GM04504 (cell line): ENCODE measurements at regions not wholly inside any gene's neighbourhood (a gene's known extent, or its start where the extent isn't known, plus 50 kb on each side); places are given as distances from the start of the nearest gene placed in this dataset.

Experiments used
- DNase-seq: peaks from one replicate; pipeline ENCODE4 v3.0.0-alpha.2; 2012; ENCODE audit warnings: low read depth

DNA sequence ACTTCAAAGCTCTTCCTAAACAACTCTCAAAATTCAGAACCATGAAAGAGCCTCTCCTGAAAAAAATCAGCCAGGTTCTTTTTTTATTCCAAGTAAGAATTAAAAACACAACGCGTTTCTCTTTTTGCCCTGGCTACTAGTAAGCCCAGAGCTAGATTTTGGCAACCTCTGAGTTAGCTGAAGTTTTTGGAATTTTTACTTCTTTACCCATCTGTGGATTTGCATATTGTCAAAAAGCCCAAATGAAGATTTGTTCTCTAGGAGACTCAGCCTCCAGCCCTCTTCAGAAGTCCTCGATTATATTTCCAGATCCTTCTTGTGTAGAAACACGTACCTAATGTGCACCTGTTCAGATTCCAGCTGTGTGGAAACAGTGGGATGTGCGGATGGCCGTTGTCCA is 517.9 kb downstream of the TBC1D22A start:
- DNase-seq: no peak

DNA sequence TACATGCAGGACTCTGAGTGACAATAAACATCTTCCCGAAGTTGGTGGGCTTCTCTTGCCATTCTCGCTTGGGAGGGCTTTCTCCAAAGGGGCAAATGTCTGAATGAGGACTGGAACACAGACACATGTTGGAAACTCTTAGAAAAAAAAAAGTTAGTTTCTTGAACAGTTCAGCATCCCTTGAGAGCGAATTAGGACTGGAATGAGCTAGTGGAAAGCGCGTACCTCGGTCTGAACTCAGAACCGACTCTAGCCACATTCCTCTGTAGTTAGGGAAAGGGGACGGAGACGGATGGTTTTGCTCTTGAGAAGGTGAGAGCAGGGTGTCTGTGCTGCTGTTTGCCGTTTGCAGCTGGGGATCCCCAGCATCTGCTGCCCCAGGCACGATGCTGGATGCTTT is 517.3 kb downstream of the TBC1D22A start:
- no peak for DNase-seq

DNA sequence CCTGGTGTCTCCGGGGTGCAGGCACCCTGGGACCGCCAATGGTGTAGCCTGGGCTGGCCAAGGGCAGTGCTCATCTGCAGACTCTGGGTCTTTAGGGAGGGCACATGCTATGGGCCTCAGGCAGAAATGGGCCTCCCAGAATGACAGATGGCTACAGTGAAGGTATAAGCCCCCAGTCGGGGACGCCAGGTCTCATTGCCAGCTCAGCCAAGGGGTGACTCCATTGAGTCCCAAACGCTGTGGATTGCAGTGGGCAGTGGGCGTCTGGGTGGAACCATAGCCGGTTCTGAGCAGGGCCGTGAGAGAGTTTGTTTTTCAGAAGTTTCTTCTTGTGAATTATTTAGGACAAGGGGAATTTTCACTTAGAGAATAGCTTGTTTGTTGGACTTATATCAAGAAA is 516.9 kb downstream of the TBC1D22A start:
- DNase-seq: no peak

DNA sequence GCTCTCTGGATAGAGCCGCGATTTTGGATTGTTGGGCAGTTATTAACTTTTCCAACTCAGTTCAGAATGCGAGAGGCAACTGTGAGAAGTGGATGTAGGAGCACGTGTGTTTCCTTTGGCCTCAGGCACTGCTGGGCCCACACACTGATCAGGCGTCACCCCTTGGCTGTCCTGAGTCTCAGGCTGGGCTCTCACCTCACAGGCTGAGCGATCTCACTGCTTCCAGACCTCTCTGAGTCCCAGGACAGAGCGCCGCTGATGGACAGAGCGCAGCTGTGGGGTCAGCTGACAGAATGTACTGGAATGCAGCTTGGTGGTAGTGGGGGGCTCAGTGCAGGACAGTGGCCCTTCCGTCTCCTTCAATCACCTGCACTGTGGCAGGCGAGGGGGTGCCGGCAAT is 516.2 kb downstream of the TBC1D22A start:
- no peak for DNase-seq

DNA sequence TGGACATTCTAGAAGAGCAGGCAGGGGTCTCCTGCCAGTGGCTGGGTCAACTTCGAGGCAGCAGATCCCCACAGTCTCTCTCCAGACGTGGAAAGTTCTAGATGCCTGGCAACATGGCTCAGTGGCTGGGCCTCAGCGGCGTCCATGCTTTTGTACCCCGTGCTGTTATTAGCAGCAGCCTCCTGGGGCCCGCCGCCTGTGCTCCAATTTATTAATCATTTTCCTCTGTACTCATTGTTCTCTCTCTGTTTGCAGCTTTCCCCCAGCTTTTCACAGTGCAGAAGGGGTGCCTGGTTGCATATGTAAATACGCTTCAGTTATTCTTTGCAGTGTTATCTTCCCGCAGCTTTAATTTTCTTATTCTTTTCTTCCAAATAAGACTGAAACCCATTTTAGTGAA is 515.1 kb downstream of the TBC1D22A start:
- no peak for DNase-seq

DNA sequence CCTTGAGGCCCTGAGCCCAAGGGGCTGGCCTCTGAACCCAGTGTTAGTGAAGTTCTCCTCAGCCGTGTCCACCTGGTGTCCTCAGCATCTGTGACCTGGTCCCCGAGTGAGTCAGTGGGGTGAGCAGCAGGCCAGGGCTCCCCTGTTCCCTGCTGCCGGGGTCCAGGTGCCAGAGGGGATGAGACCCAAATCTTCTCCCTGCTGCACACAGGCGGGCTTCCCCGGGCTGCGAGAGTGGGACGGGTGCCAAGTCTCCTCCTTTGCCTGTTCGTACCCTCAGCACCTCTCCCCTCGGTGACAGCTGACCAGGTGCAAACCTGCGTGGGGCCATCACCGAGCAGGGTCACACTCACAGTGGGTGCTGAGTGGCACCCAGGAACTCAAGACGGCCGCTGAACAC is 514.5 kb downstream of the TBC1D22A start:
- no peak for DNase-seq

DNA sequence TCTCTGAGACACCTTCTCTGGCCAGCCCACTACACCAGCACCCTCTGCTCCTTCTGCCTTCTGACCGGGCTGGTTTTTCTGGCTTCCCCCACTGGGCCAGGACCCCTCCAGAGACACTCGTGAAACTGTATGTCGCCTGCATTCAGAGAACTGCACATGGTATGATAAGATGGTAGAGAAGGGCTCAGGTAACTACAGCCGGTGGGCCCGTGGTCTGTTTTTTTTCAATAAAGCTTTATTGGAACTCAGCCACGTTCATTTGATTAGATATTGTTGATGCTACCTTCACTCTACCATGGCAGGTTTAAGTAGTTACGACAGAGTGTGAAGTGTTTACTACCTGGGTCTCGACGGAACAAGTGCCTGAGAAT is 514.0 kb downstream of the TBC1D22A start:
- no peak for DNase-seq

DNA sequence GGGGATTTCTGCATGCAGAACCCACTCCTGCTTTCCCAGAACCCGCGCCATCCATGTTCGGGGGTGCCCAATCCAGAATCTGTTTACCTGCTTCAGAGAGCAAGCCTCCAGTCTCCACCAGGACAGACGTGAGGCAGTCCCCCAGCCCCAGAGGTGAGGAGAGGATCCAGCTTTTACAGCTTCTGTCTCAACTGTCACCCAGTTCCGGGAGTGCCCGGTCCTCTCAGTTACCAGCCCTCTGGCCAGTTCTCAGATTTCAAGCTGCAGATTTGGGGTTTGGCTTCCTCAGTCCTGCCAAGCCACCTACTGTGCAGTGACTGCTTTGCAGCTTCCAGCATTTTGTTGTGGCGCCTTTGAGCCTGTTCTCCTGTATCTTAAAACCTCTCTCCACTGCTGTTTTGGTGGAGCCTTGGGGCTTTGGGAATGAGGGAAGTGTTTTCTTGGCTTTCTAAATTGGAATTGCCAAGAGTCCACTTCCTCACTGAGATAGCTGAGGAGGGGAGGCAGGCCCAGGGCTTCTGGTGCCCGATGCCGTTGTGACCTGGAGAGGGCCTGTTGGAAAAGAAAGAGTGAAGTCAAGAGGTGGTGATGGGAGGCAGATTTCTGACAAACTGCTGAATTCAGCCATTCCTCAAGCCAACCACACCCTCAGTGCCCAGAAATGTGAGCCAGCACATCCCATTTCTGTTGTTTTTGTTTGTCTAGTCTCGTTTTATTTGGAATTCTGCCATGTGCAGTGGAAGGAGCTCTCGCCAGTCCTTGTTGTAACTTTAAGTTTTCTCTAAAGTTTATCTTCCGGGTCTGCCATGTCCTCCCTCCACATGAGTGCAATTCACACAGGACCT is 513.4 kb downstream of the TBC1D22A start:
- no peak for DNase-seq

DNA sequence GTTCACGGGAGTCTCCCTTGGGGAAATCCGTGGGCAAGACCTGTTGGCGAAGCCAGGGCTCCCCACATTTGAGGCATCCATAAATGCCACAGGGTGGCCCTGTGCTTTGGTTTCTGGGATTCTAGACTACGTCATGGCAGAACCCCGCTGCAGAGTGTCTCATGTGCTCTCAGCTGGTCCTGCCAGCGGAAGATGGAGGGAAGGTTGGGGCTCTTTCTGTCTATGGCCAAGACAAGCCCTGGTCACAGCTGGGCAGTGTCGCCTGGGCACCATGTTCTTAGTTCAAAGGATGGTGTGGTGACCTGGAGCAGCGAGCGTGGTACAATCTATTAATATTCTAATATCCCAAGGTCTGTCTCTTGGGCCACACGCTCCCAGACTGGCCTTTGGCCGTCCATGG is 511.7 kb downstream of the TBC1D22A start:
- DNase-seq: no peak

DNA sequence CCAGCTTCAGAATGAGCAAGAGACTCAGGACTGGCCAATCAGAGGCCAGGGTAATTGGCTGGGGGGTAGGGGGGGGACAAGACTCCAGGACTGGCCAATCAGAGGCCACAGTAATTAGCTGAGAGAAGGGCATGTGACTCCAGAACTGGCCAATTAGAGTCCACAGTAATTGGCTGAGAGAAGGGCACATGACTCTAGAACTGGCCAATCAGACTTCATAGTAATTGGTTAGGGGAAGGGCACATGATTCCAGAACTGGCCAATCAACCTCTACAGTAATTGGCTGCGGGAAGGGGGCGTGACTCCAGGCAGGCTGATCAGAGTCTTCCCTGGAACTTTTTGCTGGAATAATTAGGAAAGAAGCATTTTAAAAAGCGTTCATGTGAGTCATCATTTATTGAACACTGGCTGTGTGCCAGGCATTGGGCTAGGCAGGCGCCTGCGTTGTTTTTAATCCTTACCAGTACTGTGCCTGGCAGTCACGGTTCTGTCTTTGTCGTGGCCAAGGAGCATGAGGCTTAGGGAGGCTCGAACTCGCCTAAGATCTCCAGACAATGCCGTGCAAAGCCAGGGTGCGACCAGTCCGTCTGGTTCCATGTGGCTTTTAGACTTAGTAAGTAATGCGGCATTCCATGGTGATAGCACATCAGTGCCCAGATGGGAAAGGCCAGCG is 508.1 kb downstream of the TBC1D22A start:
- no peak for DNase-seq

DNA sequence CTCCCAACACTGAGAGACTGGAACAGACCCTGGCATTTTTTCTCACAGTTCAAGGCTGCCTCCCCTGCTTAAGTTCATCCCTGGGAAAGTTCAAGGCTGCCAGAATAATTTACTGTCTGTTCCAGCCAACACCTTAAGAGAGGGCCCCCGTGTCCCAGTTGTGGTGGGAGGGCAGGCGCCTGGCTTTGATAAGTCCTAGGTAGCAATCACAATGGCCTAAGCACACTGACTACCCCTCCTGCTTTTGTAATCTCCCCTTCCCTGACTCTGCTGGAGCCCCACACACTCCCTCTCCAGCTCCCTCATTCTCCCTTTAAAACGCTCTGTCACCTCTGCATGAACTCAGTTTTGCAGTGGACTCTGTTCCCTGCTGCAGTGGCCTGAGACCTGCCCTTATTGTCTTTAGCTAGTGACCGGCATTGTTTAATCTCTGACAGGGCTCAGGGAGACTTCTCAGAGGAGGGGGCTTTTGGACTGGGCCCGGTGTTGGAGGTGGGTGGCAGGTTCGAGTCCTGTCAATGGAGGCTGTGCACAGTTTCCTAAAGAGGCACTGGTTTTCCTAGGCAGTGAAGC is 507.2 kb downstream of the TBC1D22A start:
- DNase-seq: no peak

DNA sequence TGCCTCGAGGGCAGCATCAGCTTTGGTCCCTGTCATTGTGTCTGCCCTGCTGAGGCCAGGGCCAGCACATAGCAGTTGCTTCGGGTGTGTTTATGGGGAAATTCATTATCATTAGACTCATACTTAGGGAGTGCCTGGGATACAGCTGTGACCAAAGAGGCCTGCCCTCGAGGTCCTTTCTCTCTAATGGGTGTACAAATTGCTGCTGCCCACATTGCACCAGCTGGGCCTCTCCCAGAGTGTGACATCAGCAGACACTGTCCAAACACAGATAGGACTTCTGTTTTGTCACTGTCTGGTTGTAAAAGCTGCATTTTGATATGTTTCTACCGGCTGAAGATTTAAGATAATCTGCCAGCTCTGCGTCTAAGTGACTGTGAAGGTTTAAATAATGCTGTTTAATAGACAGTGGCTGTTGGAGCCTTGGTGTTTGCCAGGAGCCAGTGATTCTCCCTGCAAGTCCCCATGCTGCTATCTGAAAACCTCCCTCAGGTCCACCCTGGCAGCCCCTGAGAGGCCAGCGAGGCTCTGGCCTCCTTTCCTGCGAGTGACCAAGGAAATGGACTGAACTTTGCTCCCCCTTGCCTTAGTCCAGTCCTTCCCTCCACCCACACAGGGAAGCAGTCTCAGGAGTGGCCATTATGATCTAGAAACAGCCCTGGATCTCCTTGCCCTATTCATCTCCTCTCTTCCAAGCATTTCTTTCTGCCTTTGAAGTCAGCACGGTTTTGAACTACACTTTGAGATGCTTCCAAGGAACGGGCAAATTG is 505.2 kb downstream of the TBC1D22A start:
- DNase-seq: no peak

DNA sequence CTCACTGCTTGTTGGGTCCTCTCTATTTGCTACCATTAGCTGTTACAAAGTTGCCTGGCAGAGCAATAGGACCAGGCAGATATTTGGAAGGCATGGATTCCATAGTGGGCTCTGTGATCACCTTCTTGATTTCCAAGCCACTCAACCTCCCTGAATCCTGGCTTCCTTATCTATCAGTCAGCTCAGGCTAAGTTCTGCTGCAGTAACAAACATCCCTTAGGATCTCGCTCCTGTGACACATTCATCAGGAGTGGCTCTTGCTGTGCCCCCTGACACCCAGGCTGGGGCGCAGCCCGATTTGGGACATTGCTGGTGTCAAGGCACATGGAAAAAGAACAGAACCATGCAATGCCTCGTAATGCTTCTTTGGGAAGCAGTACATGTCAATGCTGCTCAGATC is 503.9 kb downstream of the TBC1D22A start:
- no peak for DNase-seq

DNA sequence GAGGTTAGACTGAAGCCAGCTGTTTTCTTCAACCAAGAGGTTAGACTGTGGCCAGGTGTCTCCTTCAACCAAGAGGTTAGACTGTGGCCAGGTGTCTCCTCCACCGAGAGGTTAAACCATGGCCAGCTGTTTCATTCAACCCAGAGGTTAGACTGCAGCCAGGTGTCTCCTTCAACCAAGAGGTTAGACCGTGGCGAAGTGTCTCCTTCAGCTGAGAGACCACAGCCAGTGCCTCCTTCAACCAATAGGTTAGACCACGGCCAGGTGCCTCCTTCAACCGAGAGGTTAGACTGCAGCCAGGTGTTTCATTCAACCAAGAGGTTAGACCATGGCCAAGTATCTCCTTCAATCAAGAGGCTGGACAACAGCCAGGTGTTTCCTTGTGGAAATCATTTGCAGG is 498.1 kb downstream of the TBC1D22A start:
- no peak for DNase-seq

DNA sequence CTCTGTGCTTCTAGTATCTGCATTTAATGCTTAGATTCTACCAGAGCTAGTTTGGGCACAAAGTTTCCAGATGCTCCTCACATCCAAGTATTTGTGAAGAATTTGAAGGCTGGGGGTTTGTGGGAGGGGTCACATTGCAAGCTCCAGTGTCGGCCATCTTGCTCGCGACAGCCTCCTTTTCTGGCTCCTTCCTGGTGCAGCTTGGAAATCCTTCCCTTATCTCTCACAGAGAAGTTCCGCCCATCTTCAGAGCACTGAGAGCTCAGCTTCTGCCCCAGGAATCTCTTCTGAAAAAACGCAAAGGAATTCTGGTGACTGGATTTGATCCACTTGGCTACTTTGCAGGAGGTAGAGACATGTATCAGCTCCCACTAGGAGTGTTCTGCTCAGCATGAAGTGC is 497.5 kb downstream of the TBC1D22A start:
- DNase-seq: no peak

DNA sequence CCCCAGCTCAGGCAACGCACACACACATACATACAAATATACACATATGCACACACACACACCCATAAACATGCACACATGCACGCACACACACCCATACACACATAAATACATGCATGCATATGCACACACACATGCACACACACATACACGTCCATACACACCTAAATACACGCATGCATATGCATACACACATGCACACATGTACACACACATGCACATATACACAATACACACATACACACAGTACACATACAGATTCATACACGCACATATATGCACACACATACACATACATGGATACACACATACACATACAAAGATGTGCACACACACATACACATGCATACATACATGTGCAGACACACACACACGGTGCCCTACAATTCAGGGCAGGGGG is 496.6 kb downstream of the TBC1D22A start:
- DNase-seq: no peak

DNA sequence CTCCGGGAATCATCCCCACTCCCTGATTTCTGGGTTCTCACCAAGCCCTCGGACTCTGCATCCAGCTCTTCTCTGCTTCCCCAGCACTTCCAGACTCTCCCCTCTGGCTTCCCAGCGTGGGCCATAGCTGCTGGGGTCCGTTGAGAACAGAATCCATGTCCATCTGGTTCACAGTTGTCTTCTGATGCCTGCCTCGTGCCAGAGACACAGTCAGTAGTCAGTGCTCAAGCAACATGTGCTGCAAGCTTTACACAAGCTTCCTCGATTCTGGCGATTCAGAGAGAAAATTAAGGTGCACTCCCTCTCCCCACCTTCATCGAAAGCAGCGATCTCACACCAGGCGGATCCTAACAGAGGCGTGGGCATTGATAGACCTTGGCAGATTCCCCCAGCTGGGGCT is 495.5 kb downstream of the TBC1D22A start:
- no peak for DNase-seq

DNA sequence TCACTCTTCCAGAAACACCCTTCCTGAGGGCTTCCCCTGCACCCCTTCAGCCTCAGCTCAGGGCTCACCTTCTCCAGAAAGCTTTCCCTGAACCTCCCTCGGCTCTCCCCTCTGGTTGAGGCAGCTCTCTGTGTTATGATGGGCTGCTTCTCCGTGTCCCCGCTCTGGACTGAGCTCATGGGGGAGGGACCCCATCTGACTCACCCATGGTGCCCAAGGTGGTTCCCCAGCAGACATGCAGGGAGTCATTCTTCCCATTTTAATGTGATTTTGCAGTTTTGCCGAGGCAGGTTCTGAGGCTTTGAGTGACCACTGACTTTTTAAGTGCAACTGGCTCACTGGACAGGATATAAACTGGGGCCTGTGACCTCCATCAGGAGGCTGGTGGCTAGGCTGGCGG is 495.1 kb downstream of the TBC1D22A start:
- DNase-seq: no peak

DNA sequence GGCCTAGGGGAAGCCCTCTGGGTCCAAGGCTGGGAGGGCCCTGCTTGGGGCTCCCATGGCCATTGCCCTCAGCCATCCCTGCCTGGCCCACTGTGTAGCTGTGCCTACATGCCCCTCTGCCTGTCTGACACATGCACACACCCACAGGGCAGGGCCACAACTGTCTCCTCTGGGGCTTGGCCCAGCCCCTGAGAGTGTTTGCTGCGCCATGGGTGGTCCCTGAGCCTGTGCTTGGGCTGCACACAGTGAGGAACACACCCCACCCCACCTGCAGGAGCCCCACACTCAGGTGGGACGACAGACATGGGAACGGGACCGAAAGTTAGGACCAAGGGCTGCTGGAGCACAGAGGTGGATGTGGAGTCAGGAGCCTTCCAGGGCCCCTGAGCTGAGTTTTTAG is 489.5 kb downstream of the TBC1D22A start:
- DNase-seq: no peak

DNA sequence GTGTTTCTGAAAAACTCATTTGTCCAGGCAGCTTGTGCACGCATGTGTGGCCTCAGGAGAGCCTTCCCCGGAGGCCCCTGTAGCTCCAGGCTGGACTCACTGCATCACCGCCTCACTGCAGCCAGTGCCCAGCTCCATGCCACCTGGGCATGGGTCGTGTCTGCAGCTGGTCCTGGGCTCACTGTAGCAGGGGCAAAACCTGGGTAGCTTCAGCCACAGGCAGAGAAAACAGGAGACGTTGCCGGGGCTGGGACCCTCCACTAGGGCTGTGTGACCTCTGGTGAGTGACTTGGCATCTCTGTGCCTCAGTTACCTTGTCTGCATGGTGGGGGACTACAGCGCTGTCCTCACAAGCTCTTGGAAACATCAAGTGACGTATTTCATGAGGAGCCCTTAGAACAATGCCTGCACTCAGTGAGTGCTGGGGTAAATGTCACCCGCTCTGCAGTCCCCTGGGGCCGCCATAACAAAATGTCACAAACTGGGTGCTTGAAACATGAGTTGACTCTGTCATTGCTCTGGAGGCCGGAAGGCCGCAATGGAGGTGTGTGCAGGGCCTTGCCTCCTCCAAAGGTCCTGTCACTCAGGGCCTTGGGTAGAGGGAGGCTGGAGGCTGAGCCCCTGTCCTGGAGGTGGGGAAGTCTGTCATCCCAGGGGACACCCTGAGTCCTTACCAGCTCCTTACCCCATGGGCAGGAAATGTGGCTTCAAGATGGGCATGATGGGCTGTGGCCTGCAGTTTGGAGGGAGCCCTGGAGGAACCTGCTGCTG is 488.7 kb downstream of the TBC1D22A start:
- no peak for DNase-seq

DNA sequence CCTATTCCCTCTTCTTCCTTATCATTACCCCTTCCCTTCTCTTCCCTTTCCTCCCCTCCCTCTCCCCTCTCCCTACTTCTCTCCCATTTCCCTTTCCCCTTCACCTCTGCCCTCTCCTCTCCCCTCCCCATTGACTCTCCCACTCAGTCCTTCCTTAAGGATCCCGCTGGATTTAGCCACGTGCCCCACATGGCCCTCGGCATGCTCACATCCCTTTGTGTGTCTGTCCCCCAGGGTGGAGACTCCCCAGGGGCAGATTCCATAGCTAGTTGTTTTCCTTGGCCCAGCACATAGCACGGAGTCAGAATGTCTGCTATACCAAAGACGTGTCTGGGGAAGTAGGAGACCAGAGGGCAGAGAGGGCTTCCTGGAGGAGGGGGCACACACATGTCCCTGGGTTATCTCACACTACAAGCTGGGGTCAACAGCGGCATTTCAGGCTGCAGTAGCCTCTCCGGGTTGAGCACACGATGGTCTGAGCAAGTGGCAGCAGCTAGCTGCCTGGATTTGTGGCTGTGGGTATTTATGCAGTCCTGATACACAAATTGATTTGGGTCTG is 487.0 kb downstream of the TBC1D22A start:
- DNase-seq: no peak

DNA sequence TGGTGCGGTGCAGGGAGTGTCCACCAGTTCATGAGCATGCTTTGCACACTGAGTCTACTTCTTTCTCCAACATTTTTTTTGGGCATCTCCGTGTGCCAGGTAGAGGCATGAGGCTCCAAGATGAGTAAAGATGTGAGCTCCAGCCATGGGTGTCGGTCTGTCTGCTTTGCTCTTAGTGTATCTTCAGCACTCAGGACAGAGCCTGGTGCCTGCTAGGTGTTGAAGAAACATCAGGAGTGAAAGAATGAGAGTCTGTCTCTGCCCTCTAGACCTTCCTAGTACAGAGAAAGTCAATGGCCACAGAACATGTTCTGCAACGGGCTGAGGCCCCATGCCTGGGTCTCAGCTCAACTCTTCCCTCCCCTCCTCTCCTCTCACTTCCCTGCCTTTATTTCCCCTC is 486.5 kb downstream of the TBC1D22A start:
- DNase-seq: no peak
